ENCODE measurements at regions not wholly inside any gene's neighbourhood (a gene's known extent, or its start where the extent isn't known, plus 50 kb on each side); places are given as distances from the start of the nearest gene placed in this dataset.
"Not testable (repeated sequence)": the region's sequence is repeated elsewhere in the genome, so short reads cannot be mapped to it uniquely, and the experiment has no call there.

- H3K9me3 ChIP-seq (ENCODE audit: low read depth, low read length), result no peaks in the 10 kb centered on the region
- no peak overlapping the region for H3K9ac ChIP-seq (ENCODE audit: insufficient read length)
- H3K27ac ChIP-seq, result no peak overlapping the region
- TF ChIP-seq EZH2 (IDR thresholded peaks at IDR 0.05), result no peak
- TF ChIP-seq POLR2AphosphoS5 (IDR thresholded peaks at IDR 0.05; ENCODE audit: borderline replicate concordance, low read depth, low read length), result no peak
- TF ChIP-seq FOXP2 (optimal IDR thresholded peaks at IDR 0.05; ENCODE audit: control extremely low read depth, extremely low read length, insufficient read depth), result no peak
- H3K36me3 ChIP-seq (ENCODE audit: insufficient read depth, low read length), result no peaks in the 10 kb centered on the region
- H3K4me3 ChIP-seq, result no peak overlapping the region
- peak; percentile 6 for DNase-seq (ENCODE audit: low read depth, low spot score)
Observed at GRCh38 chr10:52951824-52952223, 179.2 kb upstream of the MBL2 start.

DNA sequence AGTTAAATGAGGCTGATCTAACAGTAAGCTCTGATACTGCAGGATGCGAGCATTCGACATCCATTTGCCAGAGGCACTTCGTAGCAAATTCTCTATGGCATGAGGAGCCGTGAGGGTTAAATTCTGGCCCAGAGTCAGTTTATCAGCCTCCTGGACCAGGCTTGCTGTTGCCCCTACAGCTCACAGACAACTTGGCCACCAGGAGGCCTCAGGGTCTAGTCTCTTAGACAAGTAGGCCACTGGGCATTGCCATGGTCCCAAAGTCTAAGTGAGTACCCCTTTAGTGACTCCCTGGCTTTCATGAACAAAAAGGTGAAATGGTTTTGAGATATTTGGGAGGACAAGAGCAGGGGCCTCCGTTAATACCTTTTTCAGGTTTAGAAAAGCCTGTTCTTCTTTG lies 178.0 kb upstream of the MBL2 start:
- no peak overlapping the region for H3K4me3 ChIP-seq
- TF ChIP-seq EZH2 (IDR thresholded peaks at IDR 0.05), result no peak
- TF ChIP-seq FOXP2 (optimal IDR thresholded peaks at IDR 0.05; ENCODE audit: control extremely low read depth, extremely low read length, insufficient read depth), result no peak
- no peak for TF ChIP-seq POLR2AphosphoS5 (IDR thresholded peaks at IDR 0.05; ENCODE audit: borderline replicate concordance, low read depth, low read length)
- no peaks in the 10 kb centered on the region for H3K9me3 ChIP-seq (ENCODE audit: low read depth, low read length)
- DNase-seq (ENCODE audit: low read depth, low spot score), result no peak
- H3K27ac ChIP-seq, result no peak overlapping the region
- H3K9ac ChIP-seq (ENCODE audit: insufficient read length), result no peak overlapping the region
- no peaks in the 10 kb centered on the region for H3K36me3 ChIP-seq (ENCODE audit: insufficient read depth, low read length)

GRCh38 chr10:52949899-52950298 lies 177.3 kb upstream of the MBL2 start:
- TF ChIP-seq POLR2AphosphoS5 (IDR thresholded peaks at IDR 0.05; ENCODE audit: borderline replicate concordance, low read depth, low read length) (no peak), FOXP2 (optimal IDR thresholded peaks at IDR 0.05; ENCODE audit: control extremely low read depth, extremely low read length, insufficient read depth) (no peak), EZH2 (IDR thresholded peaks at IDR 0.05) (no peak)
- H3K9me3 ChIP-seq (ENCODE audit: low read depth, low read length), result no peaks in the 10 kb centered on the region
- no peak overlapping the region for H3K9ac ChIP-seq (ENCODE audit: insufficient read length)
- H3K36me3 ChIP-seq (ENCODE audit: insufficient read depth, low read length), result no peaks in the 10 kb centered on the region
- H3K4me3 ChIP-seq, result no peak overlapping the region
- no peak for DNase-seq (ENCODE audit: low read depth, low spot score)
- no peak overlapping the region for H3K27ac ChIP-seq

DNA sequence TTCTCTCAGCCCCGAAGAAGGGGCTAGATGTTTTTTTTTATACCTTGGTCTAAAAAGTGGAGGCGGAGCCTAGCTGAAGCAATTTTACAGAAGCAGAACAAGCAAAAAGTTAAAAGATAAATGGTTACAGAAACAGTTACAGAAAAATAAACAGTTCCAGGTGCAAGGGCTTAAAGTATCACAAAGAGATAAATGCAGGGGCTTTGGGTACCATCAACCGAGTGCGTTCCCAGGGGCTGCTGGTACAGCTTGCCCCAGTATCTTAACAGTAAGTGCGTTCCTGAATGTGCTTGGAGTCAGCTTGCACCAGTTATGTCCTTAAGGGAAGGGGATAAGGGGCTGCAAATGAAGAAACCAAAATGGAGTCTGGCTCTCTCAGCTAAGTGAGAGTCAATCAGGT lies 173.9 kb upstream of the MBL2 start:
- TF ChIP-seq POLR2AphosphoS5 (IDR thresholded peaks at IDR 0.05; ENCODE audit: borderline replicate concordance, low read depth, low read length) (no peak), EZH2 (IDR thresholded peaks at IDR 0.05) (no peak), FOXP2 (optimal IDR thresholded peaks at IDR 0.05; ENCODE audit: control extremely low read depth, extremely low read length, insufficient read depth) (no peak)
- H3K27ac ChIP-seq, result no peak overlapping the region
- H3K36me3 ChIP-seq (ENCODE audit: insufficient read depth, low read length), result no peaks in the 10 kb centered on the region
- no peak overlapping the region for H3K9ac ChIP-seq (ENCODE audit: insufficient read length)
- DNase-seq (ENCODE audit: low read depth, low spot score), result no peak
- H3K9me3 ChIP-seq (ENCODE audit: low read depth, low read length), result no peaks in the 10 kb centered on the region
- no peak overlapping the region for H3K4me3 ChIP-seq

DNA sequence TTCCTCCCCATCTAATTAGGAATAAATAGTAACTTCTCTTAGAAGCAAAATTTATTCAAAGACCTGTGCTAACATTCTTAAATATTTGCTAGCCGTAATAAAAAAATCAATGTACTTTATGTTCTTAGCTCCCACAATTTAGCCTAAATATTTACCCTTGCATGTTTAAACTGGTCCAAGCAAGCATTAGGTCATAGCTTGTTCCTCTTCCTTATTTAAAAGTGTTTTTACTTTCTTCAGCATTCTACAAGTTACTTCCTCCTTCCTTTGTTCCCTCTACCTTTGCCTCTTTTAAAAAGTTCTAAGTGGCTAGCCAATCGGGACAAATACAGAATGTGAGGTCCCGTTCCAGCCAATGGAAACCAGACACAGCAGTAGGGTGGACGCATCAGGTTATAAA lies 172.9 kb upstream of the MBL2 start:
- H3K9me3 ChIP-seq (ENCODE audit: low read depth, low read length); H3K36me3 ChIP-seq (ENCODE audit: insufficient read depth, low read length); H3K9ac ChIP-seq (ENCODE audit: insufficient read length); H3K4me3 ChIP-seq; H3K27ac ChIP-seq; DNase-seq (ENCODE audit: low read depth, low spot score): not testable (repeated sequence)

DNA sequence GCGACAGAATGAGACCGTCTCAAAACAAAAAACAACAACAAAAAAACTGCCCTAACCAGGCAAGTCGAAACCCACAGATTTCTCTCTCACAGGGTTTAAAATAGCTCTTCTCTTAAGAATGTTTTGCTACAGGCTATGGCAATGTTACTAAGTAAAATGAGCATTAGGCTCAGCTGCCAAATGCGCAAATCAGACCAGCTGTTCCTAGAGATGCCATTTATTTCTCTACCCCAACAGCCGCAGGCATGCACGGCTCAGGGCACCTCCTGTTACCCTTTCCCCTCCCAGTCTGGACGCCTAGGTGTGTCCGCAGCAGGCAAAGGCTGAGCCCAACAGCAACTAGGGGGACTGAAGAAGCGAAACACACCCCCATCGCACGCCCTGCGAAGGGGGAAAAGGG lies 168.3 kb upstream of the MBL2 start:
- Histone ChIP-seq H3K36me3 (ENCODE audit: insufficient read depth, low read length) (no peaks in the 10 kb centered on the region), H3K9ac (ENCODE audit: insufficient read length) (no peak overlapping the region), H3K27ac (no peak overlapping the region), H3K4me3 (no peak overlapping the region), H3K9me3 (ENCODE audit: low read depth, low read length) (no peaks in the 10 kb centered on the region)
- no peak for DNase-seq (ENCODE audit: low read depth, low spot score)
- TF ChIP-seq POLR2AphosphoS5 (IDR thresholded peaks at IDR 0.05; ENCODE audit: borderline replicate concordance, low read depth, low read length), result no peak
- TF ChIP-seq EZH2 (IDR thresholded peaks at IDR 0.05), result no peak
- no peak for TF ChIP-seq FOXP2 (optimal IDR thresholded peaks at IDR 0.05; ENCODE audit: control extremely low read depth, extremely low read length, insufficient read depth)

- TF ChIP-seq POLR2AphosphoS5 (IDR thresholded peaks at IDR 0.05; ENCODE audit: borderline replicate concordance, low read depth, low read length), result no peak
- no peak overlapping the region for H3K27ac ChIP-seq
- DNase-seq (ENCODE audit: low read depth, low spot score), result no peak
- H3K36me3 ChIP-seq (ENCODE audit: insufficient read depth, low read length), result no peaks in the 10 kb centered on the region
- no peaks in the 10 kb centered on the region for H3K9me3 ChIP-seq (ENCODE audit: low read depth, low read length)
- no peak overlapping the region for H3K9ac ChIP-seq (ENCODE audit: insufficient read length)
- H3K4me3 ChIP-seq, result no peak overlapping the region
Observed at GRCh38 chr10:52939894-52940293, 167.3 kb upstream of the MBL2 start.

GRCh38 chr10:52933748-52934147 lies 161.2 kb upstream of the MBL2 start:
- H3K4me3 ChIP-seq, result no peak overlapping the region
- no peaks in the 10 kb centered on the region for H3K9me3 ChIP-seq (ENCODE audit: low read depth, low read length)
- no peak overlapping the region for H3K27ac ChIP-seq
- TF ChIP-seq FOXP2 (optimal IDR thresholded peaks at IDR 0.05; ENCODE audit: control extremely low read depth, extremely low read length, insufficient read depth) (no peak), POLR2AphosphoS5 (IDR thresholded peaks at IDR 0.05; ENCODE audit: borderline replicate concordance, low read depth, low read length) (no peak), EZH2 (IDR thresholded peaks at IDR 0.05) (no peak)
- no peak overlapping the region for H3K9ac ChIP-seq (ENCODE audit: insufficient read length)
- H3K36me3 ChIP-seq (ENCODE audit: insufficient read depth, low read length), result no peaks in the 10 kb centered on the region
- no peak for DNase-seq (ENCODE audit: low read depth, low spot score)

- H3K9ac ChIP-seq (ENCODE audit: insufficient read length), result no peak overlapping the region
- no peaks in the 10 kb centered on the region for H3K9me3 ChIP-seq (ENCODE audit: low read depth, low read length)
- no peak overlapping the region for H3K27ac ChIP-seq
- TF ChIP-seq FOXP2 (optimal IDR thresholded peaks at IDR 0.05; ENCODE audit: control extremely low read depth, extremely low read length, insufficient read depth), result no peak
- no peak for TF ChIP-seq POLR2AphosphoS5 (IDR thresholded peaks at IDR 0.05; ENCODE audit: borderline replicate concordance, low read depth, low read length)
- TF ChIP-seq EZH2 (IDR thresholded peaks at IDR 0.05), result no peak
- no peak for DNase-seq (ENCODE audit: low read depth, low spot score)
- H3K36me3 ChIP-seq (ENCODE audit: insufficient read depth, low read length), result no peaks in the 10 kb centered on the region
- H3K4me3 ChIP-seq, result no peak overlapping the region
Observed at GRCh38 chr10:52927678-52928077, 155.1 kb upstream of the MBL2 start.

Data from SK-N-MC (cell line).